ENCODE measurements at regions not wholly inside any gene's neighbourhood (a gene's known extent, or its start where the extent isn't known, plus 50 kb on each side); places are given as distances from the start of the nearest gene placed in this dataset.

GRCh38 chr1:30302858-30303257, 420.5 kb downstream of the MATN1 start:
- Histone ChIP-seq H3K79me2 (ENCODE audit: control insufficient read depth, insufficient read depth, low read length) (no peaks in the 10 kb centered on the region), H3K9ac (ENCODE audit: control insufficient read depth, extremely low read depth, insufficient read depth, low read length) (no peak overlapping the region), H3K9me3 (ENCODE audit: control insufficient read depth, low read depth, low read length) (no peaks in the 10 kb centered on the region), H3K4me1 (ENCODE audit: control insufficient read depth, extremely low read depth, insufficient read depth, low read length) (no peaks in the 10 kb centered on the region), H3K4me2 (ENCODE audit: control insufficient read depth, extremely low read depth, insufficient read depth, low read depth, low read length) (no peak overlapping the region), H3K9me1 (ENCODE audit: control insufficient read depth, extremely low read depth, insufficient read depth, low read length) (no peaks in the 10 kb centered on the region), H3K4me3 (ENCODE audit: control insufficient read depth in 2 of 3, extremely low read depth in 1 of 3, insufficient read depth in 2 of 3, low read depth in 1 of 3, low read length in 3 of 3) (no peak overlapping the region), H3K27ac (ENCODE audit: control insufficient read depth, insufficient read depth, low read length) (no peak overlapping the region), H3K27me3 (ENCODE audit: control insufficient read depth, extremely low read depth, insufficient read depth, low read length) (no peaks in the 10 kb centered on the region), H4K20me1 (ENCODE audit: control insufficient read depth, extremely low read depth, insufficient read depth, low read length) (no peaks in the 10 kb centered on the region), H3K36me3 (ENCODE audit: control insufficient read depth in 2 of 2, extremely low read depth in 1 of 2, insufficient read depth in 2 of 2, low read length in 2 of 2) (no peaks in the 10 kb centered on the region), H2AFZ (ENCODE audit: control insufficient read depth, low read length) (no peak overlapping the region)
- no peak for FAIRE-seq
- DNase-seq (ENCODE audit: low read depth, low spot score) = no peak
- dilution Hi-C loops (cut with MboI; ENCODE audit: extremely low pct_ligation_motif_present, low sequenced_read_pairs) = no loop called here
- TF ChIP-seq EZH2 (IDR thresholded peaks at IDR 0.05; ENCODE audit: low read length) (no peak), CTCF (optimal IDR thresholded peaks at IDR 0.05 in 1 of 3, IDR thresholded peaks at IDR 0.05 in 1 of 3, conservative IDR thresholded peaks at IDR 0.05 in 1 of 3; ENCODE audit: extremely low read depth in 1 of 3, insufficient read depth in 2 of 3, low read length in 3 of 3) (no peak)

- DNase-seq (ENCODE audit: low read depth, low spot score) = no peak
- H3K9me3 ChIP-seq (ENCODE audit: control insufficient read depth, low read depth, low read length) = no peaks in the 10 kb centered on the region
- FAIRE-seq = no peak
These were observed 422.7 kb downstream of the MATN1 start for GRCh38 chr1:30300669-30301068.

More at GRCh38 chr1:30300669-30301068, 422.7 kb downstream of the MATN1 start:
- Histone ChIP-seq H3K27ac (ENCODE audit: control insufficient read depth, insufficient read depth, low read length) (no peak overlapping the region), H3K9ac (ENCODE audit: control insufficient read depth, extremely low read depth, insufficient read depth, low read length) (no peak overlapping the region), H2AFZ (ENCODE audit: control insufficient read depth, low read length) (no peak overlapping the region), H3K27me3 (ENCODE audit: control insufficient read depth, extremely low read depth, insufficient read depth, low read length) (peaks cover 1% of the 10 kb centered on the region), H4K20me1 (ENCODE audit: control insufficient read depth, extremely low read depth, insufficient read depth, low read length) (no peaks in the 10 kb centered on the region), H3K9me1 (ENCODE audit: control insufficient read depth, extremely low read depth, insufficient read depth, low read length) (no peaks in the 10 kb centered on the region), H3K79me2 (ENCODE audit: control insufficient read depth, insufficient read depth, low read length) (no peaks in the 10 kb centered on the region), H3K36me3 (ENCODE audit: control insufficient read depth in 2 of 2, extremely low read depth in 1 of 2, insufficient read depth in 2 of 2, low read length in 2 of 2) (no peaks in the 10 kb centered on the region), H3K4me3 (ENCODE audit: control insufficient read depth in 2 of 3, extremely low read depth in 1 of 3, insufficient read depth in 2 of 3, low read depth in 1 of 3, low read length in 3 of 3) (no peak overlapping the region), H3K4me2 (ENCODE audit: control insufficient read depth, extremely low read depth, insufficient read depth, low read depth, low read length) (no peak overlapping the region), H3K4me1 (ENCODE audit: control insufficient read depth, extremely low read depth, insufficient read depth, low read length) (no peaks in the 10 kb centered on the region)
- dilution Hi-C loops (cut with MboI; ENCODE audit: extremely low pct_ligation_motif_present, low sequenced_read_pairs) = no loop called here
- TF ChIP-seq EZH2 (IDR thresholded peaks at IDR 0.05; ENCODE audit: low read length) (no peak), CTCF (optimal IDR thresholded peaks at IDR 0.05 in 1 of 3, IDR thresholded peaks at IDR 0.05 in 1 of 3, conservative IDR thresholded peaks at IDR 0.05 in 1 of 3; ENCODE audit: extremely low read depth in 1 of 3, insufficient read depth in 2 of 3, low read length in 3 of 3) (no peak)

All from keratinocyte (primary cell).